HG03457 (cell line): ENCODE measurements at regions not wholly inside any gene's neighbourhood (a gene's known extent, or its start where the extent isn't known, plus 50 kb on each side); places are given as distances from the start of the nearest gene placed in this dataset.
A peak's percentile ranks its signal among the peaks of the same experiment; 100 is the strongest.

Experiments
- ATAC-seq: cut with Tn5 transposase; IDR thresholded peaks from one replicate; pipeline ENCODE4 v1.9.1; 2021; ENCODE audit warnings: moderate number of reproducible peaks; ENCODE audit not compliant: unreplicated experiment

- ATAC-seq: peak; percentile 96
Measured at GRCh38 chr3:70120357-70120966, 120.9 kb downstream of the SAMMSON start.

DNA sequence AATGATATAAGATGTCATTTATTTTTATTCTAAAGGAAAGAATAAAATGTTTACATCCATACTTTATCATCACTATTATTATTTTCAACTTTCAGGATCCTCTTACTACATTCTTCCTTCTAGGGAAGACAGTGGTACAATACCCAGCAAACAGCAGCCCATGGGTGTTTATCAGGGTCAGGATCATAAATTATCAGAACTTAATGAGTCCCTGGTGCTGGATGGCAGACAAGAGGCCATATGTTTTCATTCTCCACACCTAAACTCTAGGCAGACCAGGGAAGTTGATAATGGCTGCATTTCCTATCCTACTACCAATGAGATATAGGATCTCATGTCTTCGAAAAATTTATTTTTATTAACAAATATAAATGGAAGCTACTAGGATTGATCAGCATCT is 127.7 kb downstream of the SAMMSON start:
- no peak for ATAC-seq

DNA sequence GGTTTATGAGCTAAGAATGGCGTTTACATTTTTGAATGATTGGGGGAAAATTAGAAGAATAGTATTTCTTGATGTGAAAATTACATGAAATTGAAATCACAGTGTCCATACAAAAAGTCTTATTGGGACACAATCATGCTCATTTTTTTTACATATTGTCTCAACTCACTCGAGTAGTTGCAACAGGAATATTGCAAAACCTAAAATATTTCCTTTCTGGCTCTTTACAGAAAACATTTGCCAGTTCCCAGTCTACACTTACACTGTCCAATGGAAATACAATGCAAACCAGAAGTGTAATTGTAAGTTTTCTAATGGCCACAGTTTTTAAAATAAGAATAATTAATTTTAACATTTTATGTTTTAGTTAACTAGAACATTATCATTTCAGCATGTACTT is 137.8 kb downstream of the SAMMSON start:
- no peak for ATAC-seq

DNA sequence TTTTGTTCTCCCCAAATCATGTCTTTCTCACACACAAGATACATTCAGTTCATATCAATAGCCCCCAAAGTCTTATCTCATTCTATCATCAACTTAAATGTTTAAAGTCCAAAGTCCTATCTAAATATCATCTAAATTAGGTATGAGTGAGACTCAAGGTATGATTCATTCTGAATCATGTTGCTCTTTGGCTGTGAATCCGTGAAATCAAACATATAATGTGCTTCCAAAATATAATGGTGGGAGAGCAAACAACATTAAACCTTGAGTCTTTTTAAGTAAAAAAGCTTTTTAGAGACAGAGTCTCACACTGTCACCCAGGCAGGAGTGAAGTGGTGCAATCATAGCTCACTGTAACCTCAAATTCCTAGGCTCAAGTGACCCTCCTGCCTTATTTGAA is 139.1 kb downstream of the SAMMSON start:
- ATAC-seq: no peak
